GM18517 (cell line): ENCODE measurements at regions not wholly inside any gene's neighbourhood (a gene's known extent, or its start where the extent isn't known, plus 50 kb on each side); places are given as distances from the start of the nearest gene placed in this dataset.
"Not testable (repeated sequence)": the region's sequence is repeated elsewhere in the genome, so short reads cannot be mapped to it uniquely, and the experiment has no call there.

Experiments
- ATAC-seq: cut with Tn5 transposase; IDR thresholded peaks from one replicate; pipeline ENCODE4 v1.9.1; 2021; ENCODE audit warnings: mild to moderate bottlenecking, moderate library complexity; ENCODE audit not compliant: unreplicated experiment

- ATAC-seq: no peak
These were observed 268.5 kb upstream of the CCL2 start for GRCh38 chr17:33986566-33986965.

DNA sequence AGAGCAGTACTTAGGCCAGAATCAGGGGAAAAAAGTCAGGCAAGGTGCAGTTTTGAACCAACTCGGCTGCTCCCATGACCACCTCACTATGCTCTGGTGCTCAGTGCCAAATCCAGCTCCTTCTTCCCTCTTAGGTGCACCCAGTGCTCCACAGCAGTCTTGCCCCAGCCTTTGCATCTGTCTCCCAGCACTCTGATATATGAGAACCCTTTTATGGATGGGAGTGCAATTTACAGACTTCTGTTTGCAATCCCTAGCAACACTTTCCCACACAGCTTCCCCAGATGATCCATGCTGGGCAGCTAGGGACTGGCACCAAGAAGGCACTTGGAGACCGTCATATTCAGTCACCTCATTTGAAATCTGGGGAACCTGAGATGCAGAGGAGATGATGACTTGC is 267.9 kb upstream of the CCL2 start:
- no peak for ATAC-seq

DNA sequence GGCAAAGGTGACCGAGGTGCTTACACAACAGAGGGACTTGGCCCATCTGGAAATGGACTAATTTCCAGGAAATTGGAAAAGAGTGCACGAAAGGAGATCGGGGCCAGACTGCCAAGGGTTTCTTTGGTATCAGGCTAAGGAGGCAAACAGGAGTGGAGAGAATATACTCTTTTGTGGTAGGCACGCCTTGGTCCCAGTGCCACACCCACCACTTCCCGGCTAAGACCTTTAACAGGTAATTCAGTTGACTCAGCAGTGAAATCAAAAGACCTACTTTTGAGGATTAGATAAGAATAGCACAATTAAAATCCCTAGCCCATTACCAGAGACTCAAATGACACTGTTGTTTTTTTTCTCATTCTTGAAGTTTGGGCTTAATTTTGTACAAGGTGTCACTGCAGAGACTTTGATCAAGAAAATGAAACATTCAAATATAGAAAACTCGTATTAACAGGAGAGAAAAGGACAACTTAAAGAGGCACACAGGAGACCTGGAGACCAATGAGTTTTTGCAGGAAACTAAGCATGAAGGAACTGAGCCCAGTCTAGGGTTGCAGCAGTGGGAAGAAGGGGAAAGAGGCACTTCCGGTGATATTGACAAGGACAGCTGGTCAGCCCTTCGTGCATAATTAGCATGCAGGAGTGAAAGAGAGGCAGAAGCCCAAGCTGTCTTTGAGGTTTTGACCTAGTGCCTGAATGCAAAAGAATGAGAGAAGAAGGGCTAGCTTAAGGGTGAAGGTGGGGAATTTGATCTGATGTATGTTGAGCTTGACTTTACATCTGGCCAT is 265.5 kb upstream of the CCL2 start:
- no peak for ATAC-seq

DNA sequence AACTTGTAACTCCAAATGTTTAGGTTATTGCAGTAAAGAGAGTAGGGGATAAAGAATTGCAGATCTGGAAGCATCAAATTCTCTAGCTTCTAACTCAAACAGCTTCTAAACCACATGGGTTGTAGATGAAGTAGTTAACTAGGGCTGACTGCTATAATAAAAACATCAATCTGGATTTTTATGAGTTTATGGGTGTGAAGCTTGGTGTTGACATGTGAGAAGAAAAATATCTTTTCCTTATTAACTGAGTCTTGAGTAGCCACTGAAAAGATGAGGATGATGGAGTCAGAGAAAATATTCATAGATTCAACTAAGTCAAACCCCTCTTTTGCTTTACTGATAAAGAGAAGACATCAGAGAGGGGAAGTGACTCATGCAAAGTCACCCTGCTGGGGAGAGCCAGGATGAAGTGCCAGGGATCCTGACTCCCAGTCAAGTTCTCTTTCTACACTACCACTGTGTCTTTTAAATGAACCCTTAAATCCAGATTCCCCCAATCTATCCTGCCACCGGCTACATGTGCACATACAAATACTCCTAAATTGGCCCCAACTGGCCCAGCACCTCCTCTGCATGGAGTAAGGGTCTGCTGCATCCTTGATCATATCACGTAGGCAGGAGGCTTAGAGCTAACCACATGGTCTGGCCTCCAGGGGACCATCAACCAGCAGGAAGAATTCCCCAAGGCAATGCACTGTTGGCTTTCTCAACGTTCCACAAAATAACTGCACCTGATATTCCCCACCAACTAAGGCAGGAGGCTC is 264.0 kb upstream of the CCL2 start:
- ATAC-seq: no peak

- no peak for ATAC-seq
These were observed 263.0 kb upstream of the CCL2 start for GRCh38 chr17:33992113-33992512.

- ATAC-seq: no peak
These were observed 254.4 kb upstream of the CCL2 start for GRCh38 chr17:34000639-34001038.

DNA sequence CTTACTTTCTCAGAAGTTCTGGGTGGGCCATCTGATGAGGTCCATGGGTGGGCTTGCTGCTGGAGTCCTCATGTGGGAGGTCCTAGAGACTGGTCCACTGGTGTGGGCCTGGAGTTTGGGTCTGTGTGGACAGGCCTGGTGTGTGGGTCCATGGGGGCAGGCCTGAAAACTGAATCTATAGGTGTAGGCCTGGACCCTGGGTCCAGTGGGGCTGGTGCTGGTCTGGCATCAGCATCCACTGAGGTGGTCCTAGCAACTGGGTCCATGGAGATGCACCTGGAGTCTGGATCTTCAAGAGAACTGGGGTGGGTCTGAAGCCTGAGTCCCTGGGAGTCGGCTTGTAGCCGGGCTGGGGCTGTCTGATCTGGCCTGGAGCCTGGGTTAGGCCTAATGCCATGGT is 253.8 kb upstream of the CCL2 start:
- no peak for ATAC-seq

DNA sequence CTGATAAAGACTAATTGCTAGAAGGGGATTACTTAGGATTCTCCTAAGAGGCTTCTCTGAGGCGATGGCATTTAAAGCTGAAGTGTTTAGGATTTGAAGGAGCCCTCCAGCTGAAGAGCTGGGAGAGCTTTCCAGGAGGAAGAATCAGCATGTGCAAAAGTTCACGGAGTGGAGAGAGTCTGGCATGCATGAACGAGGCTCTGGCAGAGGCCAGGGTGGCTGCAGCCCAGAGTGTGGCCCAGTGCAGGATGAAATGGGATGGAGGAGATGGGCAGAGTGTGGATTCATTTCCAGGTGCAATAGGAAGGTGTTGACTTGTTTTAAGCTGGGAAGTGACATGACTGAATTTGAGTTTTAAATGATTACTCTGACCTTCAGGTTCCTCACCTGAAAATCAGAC is 249.0 kb upstream of the CCL2 start:
- no peak for ATAC-seq

DNA sequence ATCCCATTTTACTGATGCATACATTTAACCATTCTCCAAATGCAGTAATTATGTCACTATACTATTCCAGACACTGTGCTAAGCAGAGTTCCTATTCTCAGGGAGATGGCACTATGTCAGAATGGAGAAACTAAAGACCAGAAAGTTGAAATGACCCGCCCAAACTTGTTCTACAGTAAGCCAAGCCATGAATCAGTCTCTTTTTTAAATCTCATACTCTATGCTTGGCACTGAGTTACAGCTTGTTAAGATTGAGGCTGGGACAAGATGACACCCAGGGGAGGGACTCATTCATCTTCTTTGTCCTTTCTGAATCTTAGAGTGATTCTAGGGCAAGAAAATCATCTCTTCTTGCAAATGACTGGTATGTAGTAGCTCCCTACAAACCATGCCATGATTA is 247.0 kb upstream of the CCL2 start:
- no peak for ATAC-seq

DNA sequence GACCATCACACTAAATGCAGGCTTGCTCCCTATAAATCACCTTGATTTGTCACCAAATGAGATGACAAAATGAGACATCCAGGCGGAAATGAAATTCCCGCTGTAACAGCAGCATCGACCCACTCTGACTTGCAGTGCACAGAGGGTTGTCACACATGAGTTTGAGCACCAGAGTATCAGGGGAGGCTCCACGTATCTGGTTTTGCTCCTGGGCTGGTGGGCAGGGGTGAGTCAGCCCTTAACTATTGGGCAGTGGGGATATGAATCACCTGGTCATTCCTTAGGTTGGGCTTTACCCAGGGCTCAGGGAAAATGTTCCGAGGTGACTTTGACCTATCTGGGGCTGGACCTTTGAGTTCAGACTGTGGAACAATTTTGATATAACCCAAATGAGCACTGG is 245.2 kb upstream of the CCL2 start:
- ATAC-seq: no peak

DNA sequence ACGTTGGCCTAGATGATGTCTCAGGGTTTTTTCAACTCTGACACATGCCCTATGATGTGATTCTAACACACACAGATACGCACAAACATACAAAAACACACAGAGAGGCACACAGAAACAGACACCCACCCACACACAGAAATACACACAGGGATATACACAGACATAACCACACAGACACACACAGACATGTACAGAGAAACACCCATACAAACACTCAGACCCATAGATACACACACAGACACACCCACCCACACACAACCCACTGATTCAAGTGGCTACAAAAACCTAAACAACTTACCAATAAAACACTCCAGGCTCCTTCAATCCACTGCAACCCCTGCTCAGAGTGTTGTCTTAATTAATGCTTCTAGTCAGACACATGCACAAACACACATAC is 244.6 kb upstream of the CCL2 start:
- no peak for ATAC-seq

DNA sequence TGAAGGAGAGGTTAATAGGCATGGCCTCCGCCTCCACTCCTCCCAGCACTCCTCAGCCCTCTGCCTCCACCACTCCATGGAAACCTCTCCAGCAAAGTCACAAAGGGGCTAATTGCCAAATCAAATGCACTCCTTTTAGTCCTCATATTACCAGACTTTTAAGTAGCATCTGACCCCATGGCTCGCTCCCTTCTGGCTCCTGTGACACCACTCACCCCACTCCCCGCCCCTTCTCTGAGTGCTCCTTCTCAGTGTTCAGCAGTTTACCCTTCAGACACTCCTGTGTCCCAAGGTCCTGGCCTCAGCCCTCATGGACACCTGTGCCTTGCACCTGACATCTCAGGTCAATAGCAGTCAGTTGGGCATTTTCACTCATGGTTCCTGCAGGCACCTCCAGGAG is 243.5 kb upstream of the CCL2 start:
- ATAC-seq: no peak

GRCh38 chr17:34012709-34013375 is 242.2 kb upstream of the CCL2 start:
- ATAC-seq: no peak

GRCh38 chr17:34015253-34015652 is 239.8 kb upstream of the CCL2 start:
- ATAC-seq: no peak

DNA sequence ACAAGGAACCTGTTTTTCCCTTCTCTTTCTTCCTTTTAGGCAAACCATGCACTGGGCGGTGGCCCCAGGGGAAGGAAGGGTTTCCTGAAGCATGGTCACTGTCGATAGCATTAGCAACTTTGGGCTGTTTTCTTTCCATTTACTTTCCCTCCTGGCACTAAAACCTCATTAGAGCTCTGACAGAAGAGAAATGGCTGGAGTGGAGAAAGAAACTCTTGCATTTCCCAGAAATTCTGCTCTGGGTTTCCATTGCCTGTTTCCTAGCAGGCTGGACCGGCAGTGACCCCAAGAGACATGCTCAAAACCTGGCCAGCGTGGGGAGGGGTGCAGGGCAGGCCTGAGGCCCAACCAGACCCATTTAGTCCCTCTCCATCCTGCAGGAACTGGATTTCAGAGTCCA is 230.7 kb upstream of the CCL2 start:
- ATAC-seq: no peak

DNA sequence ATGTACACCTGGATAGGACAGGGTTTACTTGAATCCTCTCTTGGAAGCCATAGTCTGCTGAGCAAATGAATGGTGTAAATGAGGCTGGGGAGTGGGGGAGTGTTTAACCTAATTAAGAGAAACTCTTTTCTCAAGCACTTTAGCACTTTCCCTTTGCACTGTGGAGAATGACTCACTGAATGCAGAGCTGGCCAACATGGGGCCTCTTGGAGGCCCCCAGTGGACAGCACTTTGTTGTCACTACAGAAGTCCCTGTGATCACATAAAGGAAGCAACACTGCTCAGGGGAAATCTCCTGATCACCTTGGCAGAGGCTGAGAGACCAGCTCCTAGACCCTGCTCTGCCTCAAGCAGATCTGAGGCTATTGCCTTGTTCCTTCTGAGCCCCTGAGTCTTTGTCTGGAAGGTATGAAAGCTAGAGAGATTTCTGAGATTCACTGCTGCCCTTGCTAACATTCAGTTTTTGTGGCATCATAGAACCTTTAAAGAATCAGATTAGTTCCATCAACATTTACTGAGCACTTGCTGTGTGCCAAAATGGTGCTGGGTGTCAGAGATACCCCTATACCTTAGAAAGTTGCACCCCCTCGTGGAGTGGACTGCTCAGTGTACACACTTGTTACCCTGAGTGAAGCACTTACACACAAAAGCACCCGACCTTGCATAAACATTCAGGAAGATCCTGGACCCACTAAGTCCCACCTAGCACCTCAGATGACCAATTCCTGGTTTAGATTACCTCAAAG is 230.1 kb upstream of the CCL2 start:
- ATAC-seq: no peak

- not testable (repeated sequence) for ATAC-seq
These were observed 224.5 kb upstream of the CCL2 start for GRCh38 chr17:34030601-34031000.

DNA sequence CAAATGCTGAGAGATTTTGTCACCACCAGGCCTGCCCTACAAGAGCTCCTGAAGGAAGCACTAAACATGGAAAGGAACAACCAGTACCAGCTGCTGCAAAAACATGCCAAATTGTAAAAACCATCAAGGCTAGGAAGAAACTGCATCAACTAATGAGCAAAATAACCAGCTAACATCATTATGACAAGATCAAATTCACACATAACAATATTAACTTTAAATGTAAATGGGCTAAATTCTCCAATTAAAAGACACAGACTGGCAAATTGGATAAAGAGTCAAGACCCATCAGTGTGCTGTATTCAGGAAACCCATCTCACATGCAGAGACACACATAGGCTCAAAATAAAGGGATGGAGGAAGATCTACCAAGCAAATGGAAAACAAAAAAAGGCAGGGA is 222.8 kb upstream of the CCL2 start:
- not testable (repeated sequence) for ATAC-seq

DNA sequence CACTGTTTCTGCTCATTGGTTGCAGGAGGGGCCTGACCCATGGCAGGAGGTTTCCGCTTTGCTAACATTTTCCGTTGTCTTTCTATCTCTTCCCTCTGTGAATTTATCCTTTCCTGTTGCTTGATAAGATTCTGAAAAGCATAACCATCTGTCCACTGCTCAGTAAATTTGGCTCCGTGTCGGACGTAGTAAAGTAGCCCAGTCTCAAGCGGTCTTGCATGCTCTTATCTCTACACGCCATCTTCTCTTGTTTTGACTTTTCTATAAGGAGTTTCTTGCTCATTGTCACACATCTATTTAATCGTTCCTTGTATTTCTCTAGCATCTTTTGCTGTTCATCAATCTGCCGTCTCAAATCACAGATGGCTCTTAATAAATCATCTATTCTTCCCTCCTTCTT is 216.3 kb upstream of the CCL2 start:
- ATAC-seq: not testable (repeated sequence)

GRCh38 chr17:34039213-34039612 is 215.9 kb upstream of the CCL2 start:
- not testable (repeated sequence) for ATAC-seq
